NCI-H2196 treated with DMSO at 0.1 percent for 48 hours (cell line): ENCODE measurements at regions not wholly inside any gene's neighbourhood (a gene's known extent, or its start where the extent isn't known, plus 50 kb on each side); places are given as distances from the start of the nearest gene placed in this dataset.

ENCODE experiments used
- DNase-seq: peaks from one replicate; lab custom pipeline; 2025; ENCODE audit not compliant: unreplicated experiment; lab: John Stamatoyannopoulos, UW

- no peak for DNase-seq
Observed at GRCh38 chr3:102102394-102102793, 253.1 kb downstream of the NFKBIZ start.

DNA sequence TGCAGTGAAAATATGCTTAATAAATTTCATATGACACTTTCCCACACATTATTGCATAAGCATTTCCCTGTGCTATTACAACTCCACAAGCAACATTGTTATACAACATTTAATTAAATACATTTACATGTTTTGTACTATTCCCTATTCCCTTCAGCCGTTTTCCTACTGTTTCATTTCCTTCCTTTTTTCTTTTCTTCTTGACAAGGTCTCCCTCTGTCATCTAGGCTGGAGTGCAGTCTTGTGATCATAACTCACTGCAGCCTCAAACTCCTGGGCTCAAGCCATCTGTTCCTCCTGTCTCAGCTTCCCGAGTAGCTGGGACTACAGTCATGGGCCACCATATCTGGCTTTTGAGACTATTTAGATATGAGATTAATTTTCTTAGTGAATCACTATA is 254.7 kb downstream of the NFKBIZ start:
- DNase-seq = no peak

- DNase-seq = no peak
Observed at GRCh38 chr3:102105193-102105592, 255.9 kb downstream of the NFKBIZ start.

GRCh38 chr3:102106416-102107097 is 257.2 kb downstream of the NFKBIZ start:
- no peak for DNase-seq

- no peak for DNase-seq
Observed at GRCh38 chr3:102112704-102113230, 263.5 kb downstream of the NFKBIZ start.

- DNase-seq = no peak
Observed at GRCh38 chr3:102113421-102114041, 264.2 kb downstream of the NFKBIZ start.

DNA sequence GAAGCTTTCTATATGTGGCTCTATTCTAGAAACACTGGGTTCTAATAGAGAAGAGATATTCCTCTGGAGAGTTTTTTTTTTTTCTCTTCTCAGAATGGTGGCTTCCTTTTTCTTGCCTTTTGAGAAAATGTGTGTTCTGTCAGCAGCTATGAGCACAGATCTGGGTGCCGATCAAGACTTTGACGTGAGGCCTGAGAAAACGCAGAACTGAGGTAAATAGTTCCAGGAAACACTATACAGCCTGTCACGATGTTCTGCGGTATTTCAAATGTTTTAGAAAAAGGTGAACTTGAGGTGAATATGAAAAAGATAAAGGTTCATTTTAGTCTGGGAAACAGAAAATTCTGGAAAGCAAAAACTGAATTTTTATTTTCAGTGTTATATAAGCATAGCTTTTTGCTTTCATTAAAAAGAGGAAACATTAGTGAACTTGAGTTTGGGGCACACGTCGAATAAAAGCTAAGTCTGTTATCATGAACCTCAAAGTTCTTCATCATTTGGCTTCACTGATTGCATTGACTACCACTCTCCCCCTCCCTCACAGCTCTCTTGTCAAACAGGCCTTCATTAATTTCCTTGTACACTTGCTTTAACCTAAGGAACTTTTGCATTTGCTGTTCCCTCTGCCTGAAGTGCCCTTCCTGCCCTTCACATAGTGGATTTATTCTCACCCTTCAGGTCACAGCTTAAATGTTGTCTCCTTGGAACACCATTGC is 265.1 kb downstream of the NFKBIZ start:
- no peak for DNase-seq

DNA sequence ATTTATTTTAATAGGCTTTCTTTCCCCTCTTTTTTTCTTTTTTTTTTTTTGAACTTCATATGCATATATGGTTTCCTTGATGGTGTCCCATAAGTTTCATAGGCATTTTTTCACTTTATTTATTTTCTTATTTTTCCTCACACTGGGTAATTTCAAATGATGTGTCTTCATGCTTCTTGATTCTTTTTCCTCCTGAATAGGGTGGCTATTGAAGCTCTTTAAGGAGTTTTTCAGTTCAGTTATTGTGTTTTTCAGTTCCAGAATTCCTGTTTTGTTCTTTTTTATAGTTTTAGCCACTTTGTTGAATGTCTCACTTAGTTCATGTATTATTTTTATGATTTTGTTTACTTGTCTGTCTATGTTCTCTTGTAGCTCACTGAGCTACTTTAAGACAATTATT is 273.2 kb downstream of the NFKBIZ start:
- no peak for DNase-seq

DNA sequence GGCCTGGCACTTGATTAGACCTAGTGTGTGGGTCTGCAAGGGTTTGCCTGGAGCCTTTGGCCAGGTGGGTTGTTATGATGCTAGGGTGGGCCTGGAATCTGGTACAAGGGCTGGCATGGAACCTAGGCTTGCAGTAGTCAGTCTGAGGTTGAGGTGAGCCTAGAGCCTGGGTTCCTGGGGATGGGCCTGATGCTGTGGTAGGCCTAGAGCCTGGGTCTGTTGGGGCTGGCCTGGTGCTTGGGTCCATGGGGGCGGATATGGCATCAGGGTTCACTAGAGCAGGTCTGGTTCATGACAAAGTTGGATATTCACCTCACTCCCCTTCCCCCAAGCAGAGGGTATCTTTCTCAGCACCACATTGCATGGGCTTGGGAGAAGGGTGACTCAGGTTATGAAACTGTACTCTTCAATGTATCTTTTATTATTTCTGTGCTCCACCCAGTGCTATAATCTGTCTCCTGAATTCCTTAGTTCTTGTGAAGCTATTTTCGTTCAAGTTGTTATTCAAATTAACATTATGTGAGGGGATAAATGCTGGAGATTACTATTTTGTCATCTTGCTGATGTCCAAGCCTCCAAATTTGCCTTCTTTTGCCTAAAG is 274.4 kb downstream of the NFKBIZ start:
- no peak for DNase-seq

- DNase-seq = no peak
Observed at GRCh38 chr3:102124282-102124681, 275.0 kb downstream of the NFKBIZ start.

DNA sequence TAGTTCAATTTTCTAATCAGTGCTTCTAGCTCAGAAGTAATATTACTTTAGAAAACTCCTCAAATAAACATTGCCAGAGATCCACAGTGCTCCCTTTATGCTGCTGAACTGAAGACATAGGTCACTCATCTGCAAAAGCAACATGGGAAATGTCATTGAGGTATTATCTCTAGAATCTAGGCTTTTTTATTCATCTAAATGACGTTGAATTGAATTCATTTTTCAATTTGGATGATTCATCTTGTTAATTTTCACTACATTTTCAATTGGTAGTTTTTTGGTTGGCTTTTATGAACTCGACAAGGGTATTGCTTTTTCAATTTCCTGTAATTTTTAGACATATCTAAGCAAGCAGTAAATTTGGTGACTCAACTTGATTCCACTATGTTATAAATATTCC is 275.4 kb downstream of the NFKBIZ start:
- no peak for DNase-seq

- no peak for DNase-seq
Observed at GRCh38 chr3:102125197-102125993, 276.1 kb downstream of the NFKBIZ start.

- no peak for DNase-seq
Observed at GRCh38 chr3:102125994-102126368, 276.7 kb downstream of the NFKBIZ start.

- no peak for DNase-seq
Observed at GRCh38 chr3:102129760-102130608, 280.7 kb downstream of the NFKBIZ start.

- DNase-seq = no peak
Observed at GRCh38 chr3:102132370-102132769, 283.1 kb downstream of the NFKBIZ start.

DNA sequence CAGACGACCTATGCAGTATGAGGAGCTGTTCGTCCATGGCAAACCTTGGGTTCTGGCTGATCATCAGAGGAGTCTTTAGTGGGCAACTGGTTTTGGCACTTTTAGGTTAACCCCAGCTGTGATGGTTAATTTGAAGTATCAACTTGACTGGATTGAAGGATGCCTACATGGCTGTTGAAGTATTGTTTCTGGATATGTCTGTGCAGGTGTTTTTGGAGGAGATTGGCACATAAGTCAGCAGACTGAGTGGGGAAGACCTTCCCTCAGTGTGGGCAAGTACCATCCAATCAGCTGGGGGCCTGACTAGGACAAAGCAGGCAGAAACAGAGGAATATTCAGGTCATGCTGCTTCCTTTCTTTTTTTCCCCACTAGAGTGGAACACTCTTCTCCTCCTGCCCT is 284.1 kb downstream of the NFKBIZ start:
- no peak for DNase-seq

DNA sequence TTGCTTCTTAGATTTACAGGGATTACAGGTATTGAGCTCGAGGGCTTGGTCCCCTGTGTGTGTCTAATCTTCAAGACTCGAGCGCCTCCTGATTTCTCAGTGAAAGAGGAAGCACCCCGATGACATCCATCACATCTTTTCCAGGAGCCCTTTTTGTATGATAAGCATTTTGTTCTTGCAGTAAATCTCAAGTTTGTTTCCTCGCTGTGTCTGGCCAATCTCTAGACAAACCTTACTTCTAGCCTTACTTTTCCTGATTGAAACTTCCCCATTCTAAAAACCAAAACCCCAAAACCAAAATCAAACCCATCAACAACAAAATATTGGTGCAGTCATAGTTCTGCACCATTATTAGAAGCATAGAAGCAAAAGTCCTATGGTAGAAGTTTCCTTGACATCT is 286.0 kb downstream of the NFKBIZ start:
- no peak for DNase-seq

DNA sequence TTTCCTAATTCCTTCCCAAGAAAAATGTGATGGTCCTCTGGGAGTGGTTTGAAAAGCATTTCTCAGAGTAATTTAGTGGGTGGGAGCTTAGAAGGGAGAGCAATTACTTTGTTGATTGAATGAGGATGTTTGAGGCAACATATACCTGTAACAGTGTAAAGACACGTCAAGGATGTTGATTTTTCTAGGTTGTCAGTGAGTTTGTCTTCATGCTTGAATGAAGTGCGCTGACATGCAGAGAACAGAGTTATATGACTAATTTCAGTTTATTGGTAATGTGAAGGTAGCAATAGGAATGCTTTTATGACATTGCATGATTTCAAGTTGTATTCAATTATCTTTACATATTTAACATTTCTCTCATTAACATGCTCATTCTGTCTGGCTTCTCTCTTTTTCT is 286.9 kb downstream of the NFKBIZ start:
- DNase-seq = no peak

- DNase-seq = no peak
Observed at GRCh38 chr3:102140116-102140515, 290.8 kb downstream of the NFKBIZ start.
